ENCODE measurements at regions not wholly inside any gene's neighbourhood (a gene's known extent, or its start where the extent isn't known, plus 50 kb on each side); places are given as distances from the start of the nearest gene placed in this dataset.

- TF ChIP-seq CTCF (IDR thresholded peaks at IDR 0.05): no peak
- no peak for TF ChIP-seq POLR2AphosphoS5 (IDR thresholded peaks at IDR 0.05; ENCODE audit: low read depth, low read length)
- TF ChIP-seq TCF7L2 (IDR thresholded peaks at IDR 0.05; ENCODE audit: low read depth, low read length): no peak
- TF ChIP-seq REST (IDR thresholded peaks at IDR 0.05; ENCODE audit: insufficient read depth in 1 of 2, low read depth in 2 of 2, low read length in 1 of 2): no peak
- TF ChIP-seq SIN3A (IDR thresholded peaks at IDR 0.05; ENCODE audit: borderline replicate concordance, insufficient read depth, low read depth, low read length): no peak
Observed at GRCh38 chr9:88925481-88925880, 65.8 kb upstream of the S1PR3 start.
